ENCODE measurements at regions not wholly inside any gene's neighbourhood (a gene's known extent, or its start where the extent isn't known, plus 50 kb on each side); places are given as distances from the start of the nearest gene placed in this dataset.

DNA sequence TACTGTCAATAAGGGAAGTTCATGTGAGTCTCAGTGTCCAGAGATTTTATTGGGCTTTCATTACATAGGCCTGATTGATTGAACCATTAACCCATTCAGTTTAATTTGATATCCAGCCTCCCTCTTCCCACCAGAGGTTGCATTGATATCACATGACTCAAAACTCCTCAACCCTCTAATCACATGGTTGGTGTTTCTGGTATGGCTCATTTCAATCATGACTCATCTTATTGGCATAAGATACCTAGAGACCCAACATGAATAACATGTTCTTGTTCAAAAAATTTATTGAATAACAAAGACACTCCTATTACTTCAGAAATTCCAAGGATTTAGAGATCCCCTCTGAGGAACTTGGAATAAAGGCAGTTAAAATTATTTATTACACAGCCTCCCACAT is 982.2 kb downstream of the TLE1 start:
- Mint-ChIP-seq H3K9me3 (ENCODE audit: low read depth) (peaks cover 30% of the 10 kb centered on the region), H3K27ac (no peak overlapping the region), H3K36me3 (ENCODE audit: insufficient read depth) (peaks cover 1% of the 10 kb centered on the region), H3K4me3 (ENCODE audit: low read depth) (no peak overlapping the region), H3K27me3 (no peaks in the 10 kb centered on the region), H3K4me1 (ENCODE audit: low read depth) (peaks cover 1% of the 10 kb centered on the region)
- no peak for DNase-seq (ENCODE audit: low spot score, unreplicated experiment)
- TF ChIP-seq, protein P1, sequence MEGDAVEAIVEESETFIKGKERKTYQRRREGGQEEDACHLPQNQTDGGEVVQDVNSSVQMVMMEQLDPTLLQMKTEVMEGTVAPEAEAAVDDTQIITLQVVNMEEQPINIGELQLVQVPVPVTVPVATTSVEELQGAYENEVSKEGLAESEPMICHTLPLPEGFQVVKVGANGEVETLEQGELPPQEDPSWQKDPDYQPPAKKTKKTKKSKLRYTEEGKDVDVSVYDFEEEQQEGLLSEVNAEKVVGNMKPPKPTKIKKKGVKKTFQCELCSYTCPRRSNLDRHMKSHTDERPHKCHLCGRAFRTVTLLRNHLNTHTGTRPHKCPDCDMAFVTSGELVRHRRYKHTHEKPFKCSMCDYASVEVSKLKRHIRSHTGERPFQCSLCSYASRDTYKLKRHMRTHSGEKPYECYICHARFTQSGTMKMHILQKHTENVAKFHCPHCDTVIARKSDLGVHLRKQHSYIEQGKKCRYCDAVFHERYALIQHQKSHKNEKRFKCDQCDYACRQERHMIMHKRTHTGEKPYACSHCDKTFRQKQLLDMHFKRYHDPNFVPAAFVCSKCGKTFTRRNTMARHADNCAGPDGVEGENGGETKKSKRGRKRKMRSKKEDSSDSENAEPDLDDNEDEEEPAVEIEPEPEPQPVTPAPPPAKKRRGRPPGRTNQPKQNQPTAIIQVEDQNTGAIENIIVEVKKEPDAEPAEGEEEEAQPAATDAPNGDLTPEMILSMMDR (IDR thresholded peaks at IDR 0.05; ENCODE audit: unreplicated experiment): no peak

DNA sequence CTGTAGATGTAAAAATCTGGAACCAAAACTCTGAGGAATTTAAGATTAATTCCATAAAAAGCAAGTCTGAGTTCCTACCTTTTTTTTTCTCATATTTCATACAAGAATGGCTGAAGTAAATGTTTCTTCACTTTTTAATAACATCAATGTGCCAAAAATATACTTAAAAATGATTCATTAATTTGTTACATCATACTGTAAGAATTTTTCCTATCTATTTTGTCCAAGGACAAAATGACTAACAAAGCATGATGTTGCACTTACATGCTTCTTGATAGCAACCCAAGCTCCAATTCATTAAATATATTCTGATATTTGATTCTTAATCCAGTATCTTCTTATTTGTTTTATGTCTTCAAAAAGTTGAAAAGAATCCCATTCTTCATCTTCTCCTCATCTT is 988.3 kb downstream of the TLE1 start:
- no peak overlapping the region for H3K27ac Mint-ChIP-seq
- no peaks in the 10 kb centered on the region for H3K27me3 Mint-ChIP-seq
- H3K36me3 Mint-ChIP-seq (ENCODE audit: insufficient read depth): no peaks in the 10 kb centered on the region
- no peak for DNase-seq (ENCODE audit: low spot score, unreplicated experiment)
- H3K4me3 Mint-ChIP-seq (ENCODE audit: low read depth): no peak overlapping the region
- TF ChIP-seq, protein P1 (IDR thresholded peaks at IDR 0.05; ENCODE audit: unreplicated experiment): no peak
- H3K4me1 Mint-ChIP-seq (ENCODE audit: low read depth): peaks cover 12% of the 10 kb centered on the region
- H3K9me3 Mint-ChIP-seq (ENCODE audit: low read depth): peaks cover 8% of the 10 kb centered on the region

DNA sequence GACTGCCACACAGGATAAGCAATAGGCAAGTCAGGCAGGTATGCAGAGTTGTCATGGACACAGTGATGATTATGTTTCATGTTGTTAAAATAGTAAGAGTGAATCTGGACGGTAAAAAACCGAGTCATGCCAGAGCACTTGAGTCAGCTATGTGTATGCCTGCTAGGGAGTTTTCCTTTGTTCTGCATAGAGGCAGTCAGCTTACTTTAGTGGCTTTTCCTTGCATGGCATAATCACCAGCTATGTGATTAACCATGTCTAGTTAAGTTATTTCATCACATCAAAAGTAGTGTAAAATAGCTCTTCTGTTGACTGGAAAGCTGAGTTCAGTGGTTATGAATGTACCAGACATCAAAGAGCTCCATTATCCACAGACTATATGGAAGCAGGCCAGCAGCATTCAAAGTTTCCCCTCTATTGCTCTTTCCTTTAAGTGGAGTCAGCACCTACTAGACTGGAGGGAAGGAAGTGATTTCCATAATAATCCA is 989.8 kb downstream of the TLE1 start:
- peaks cover 3% of the 10 kb centered on the region for H3K9me3 Mint-ChIP-seq (ENCODE audit: low read depth)

GRCh38 chr9:80698725-80699410 is 990.5 kb downstream of the TLE1 start:
- Mint-ChIP-seq H3K27me3 (no peaks in the 10 kb centered on the region), H3K4me3 (ENCODE audit: low read depth) (no peak overlapping the region), H3K27ac (no peak overlapping the region), H3K4me1 (ENCODE audit: low read depth) (peaks cover 15% of the 10 kb centered on the region), H3K36me3 (ENCODE audit: insufficient read depth) (no peaks in the 10 kb centered on the region), H3K9me3 (ENCODE audit: low read depth) (peaks cover 3% of the 10 kb centered on the region)
- DNase-seq (ENCODE audit: low spot score, unreplicated experiment): no peak
- TF ChIP-seq, protein P1 (IDR thresholded peaks at IDR 0.05; ENCODE audit: unreplicated experiment): no peak

More for the DNA sequence above, 989.8 kb downstream of the TLE1 start:
- TF ChIP-seq, protein P1 (IDR thresholded peaks at IDR 0.05; ENCODE audit: unreplicated experiment): no peak
- no peaks in the 10 kb centered on the region for H3K36me3 Mint-ChIP-seq (ENCODE audit: insufficient read depth)
- H3K4me3 Mint-ChIP-seq (ENCODE audit: low read depth): no peak overlapping the region
- peaks cover 12% of the 10 kb centered on the region for H3K4me1 Mint-ChIP-seq (ENCODE audit: low read depth)
- no peak for DNase-seq (ENCODE audit: low spot score, unreplicated experiment)
- H3K27ac Mint-ChIP-seq: no peak overlapping the region
- no peaks in the 10 kb centered on the region for H3K27me3 Mint-ChIP-seq

DNA sequence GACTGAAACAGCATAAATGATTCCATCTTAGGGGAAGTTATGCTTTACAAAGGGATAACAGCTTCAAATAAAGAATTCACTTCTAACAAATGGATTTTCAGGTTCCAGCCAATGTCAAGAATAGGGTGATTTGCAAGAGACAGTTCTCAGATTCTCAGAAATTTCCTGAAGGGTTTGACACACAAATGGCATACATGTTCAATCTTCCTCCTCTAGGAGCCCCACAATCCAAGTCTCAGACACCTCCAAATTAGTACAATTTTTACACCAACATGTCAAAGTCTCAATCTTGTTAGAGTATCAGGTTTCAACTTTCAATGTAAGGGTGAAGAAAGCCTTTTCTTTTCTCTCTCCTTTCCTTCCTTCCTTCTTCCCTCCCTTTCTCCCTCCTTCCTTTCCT is 996.6 kb downstream of the TLE1 start:
- H3K27me3 Mint-ChIP-seq: no peaks in the 10 kb centered on the region
- H3K9me3 Mint-ChIP-seq (ENCODE audit: low read depth): no peaks in the 10 kb centered on the region
- TF ChIP-seq, protein P1 (IDR thresholded peaks at IDR 0.05; ENCODE audit: unreplicated experiment): no peak
- no peak overlapping the region for H3K27ac Mint-ChIP-seq
- H3K36me3 Mint-ChIP-seq (ENCODE audit: insufficient read depth): no peaks in the 10 kb centered on the region
- H3K4me1 Mint-ChIP-seq (ENCODE audit: low read depth): peaks cover 7% of the 10 kb centered on the region
- no peak overlapping the region for H3K4me3 Mint-ChIP-seq (ENCODE audit: low read depth)
- DNase-seq (ENCODE audit: low spot score, unreplicated experiment): no peak

Measured in progenitor cell of endocrine pancreas (in vitro differentiated cells).